ENCODE measurements at regions not wholly inside any gene's neighbourhood (a gene's known extent, or its start where the extent isn't known, plus 50 kb on each side); places are given as distances from the start of the nearest gene placed in this dataset.

DNA sequence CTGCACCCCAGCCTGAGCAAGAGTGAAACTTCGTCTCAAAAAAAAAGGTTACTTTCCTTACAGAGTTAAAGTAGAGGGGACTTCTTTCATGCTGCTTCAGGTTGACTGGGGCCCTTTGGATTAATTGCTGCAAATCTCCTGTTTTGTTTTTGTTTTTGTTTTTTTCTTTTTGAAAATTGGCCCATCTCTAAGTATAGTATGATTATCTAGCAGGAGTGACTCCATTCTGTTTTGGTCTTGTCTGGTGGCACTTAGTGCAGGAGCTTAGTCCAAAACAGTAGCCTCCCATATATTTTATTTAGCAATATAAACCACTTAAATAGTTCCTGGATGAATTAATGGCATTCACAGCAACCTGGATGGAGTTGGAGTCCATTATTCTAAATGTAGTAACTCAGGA, 113.0 kb downstream of the RPL22L1 start:
- DNase-seq (ENCODE audit: extremely low spot score, insufficient read length, low read depth) (no peak), FAIRE-seq (no peak)

DNA sequence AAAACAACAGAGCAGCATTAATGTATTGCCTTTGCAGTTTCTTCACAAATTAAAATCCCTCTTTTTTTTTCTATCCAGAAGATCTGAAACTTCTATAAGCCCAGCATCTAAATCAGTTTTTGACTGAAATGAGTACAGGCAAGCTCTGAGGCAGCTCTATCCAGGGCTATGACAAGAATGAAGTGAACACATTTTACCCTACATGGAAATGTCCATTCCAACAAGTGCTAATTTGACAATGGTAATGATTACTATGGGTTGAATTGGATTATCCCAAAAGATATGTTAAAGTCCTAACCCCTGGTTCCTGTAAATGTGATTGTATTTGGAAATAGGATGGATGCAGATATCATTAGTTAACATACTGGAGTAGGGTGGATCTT, 115.7 kb downstream of the RPL22L1 start:
- FAIRE-seq (no peak), DNase-seq (ENCODE audit: extremely low spot score, insufficient read length, low read depth) (no peak)

DNA sequence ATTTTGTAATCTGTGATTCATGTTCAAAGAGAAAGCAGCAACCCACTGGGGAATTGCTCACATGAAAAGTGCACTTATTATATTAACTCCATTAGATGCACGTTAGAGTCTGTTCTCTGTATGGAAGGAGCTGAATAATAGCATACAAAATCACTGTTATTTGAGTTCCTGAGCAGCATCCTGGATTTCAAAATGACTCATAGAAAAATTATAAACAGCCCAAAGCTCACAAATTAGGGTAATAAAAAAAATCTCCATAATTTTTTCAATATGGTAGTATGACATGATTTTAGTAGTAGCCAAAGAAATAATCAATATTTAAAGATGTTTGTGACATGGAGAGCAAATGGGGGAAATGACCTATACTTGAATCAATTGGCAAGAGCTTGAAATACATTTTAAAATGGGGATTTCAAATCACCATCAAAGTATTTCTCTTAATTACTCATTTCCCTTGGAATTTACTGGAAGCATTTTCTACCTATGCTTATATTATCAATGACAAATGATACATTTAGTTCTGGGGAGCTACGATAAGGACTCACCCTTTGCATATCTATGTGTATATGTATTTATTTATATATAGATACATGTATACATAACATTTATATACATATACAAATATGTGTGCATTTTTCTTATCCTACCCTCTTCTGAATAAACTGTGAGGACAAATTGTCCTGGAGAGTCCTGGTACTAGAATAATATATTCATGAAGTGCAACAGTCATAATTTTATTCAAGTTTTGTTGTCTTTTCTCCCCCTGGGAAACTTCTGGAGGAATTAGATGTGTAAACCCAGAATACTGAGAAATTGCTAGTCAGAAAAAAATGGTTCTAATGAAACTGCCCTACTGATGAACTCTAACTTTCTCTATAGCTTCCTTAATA, 116.3 kb downstream of the RPL22L1 start:
- DNase-seq (ENCODE audit: extremely low spot score, insufficient read length, low read depth) (no peak), FAIRE-seq (no peak)

DNA sequence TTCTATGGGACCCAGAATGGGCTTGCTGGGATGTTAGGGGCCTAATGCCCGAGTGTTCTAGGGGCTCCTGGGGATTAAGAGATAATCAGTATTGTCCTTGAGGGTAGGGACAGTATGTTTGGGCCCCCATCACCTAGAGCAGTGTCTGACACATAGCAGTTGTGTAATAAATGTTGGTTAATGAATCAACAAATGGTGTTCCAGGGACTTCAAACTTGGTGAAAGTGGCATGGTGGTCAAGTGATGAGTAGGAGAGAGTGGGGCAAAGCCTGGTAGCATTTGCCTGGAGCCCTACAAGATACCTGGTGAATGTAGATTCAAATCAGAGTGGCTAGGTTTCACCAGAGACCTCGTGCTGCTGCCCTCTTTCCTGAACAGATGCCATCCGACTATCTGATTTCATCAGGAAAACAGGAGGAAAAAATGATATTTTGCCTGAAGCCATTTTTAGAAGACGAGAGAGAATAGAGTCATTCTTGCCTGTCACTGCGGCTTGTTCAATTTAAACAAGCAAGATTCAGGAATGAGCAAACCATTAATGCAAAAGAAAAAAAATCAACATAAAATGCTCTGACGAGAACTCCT, 117.3 kb downstream of the RPL22L1 start:
- no peak for FAIRE-seq
- DNase-seq (ENCODE audit: extremely low spot score, insufficient read length, low read depth) = no peak

DNA sequence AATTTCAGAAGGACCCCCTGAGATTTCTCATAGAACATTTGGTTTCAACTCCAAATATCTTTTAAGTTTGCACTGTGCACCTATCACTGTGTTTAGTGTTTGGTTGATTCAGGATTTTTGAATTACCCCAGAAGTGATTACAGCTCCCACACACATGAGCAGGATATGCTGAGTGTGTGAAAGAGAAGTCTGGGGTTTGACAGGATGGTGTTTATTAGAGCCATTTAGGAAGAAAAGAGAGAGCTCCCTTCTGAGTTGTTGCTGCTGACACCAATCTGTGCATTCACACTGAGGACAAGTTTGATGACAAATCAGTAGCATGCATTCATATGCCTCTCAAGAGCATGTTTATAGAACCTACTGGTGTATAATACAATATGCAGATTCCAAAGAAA, 118.1 kb downstream of the RPL22L1 start:
- no peak for DNase-seq (ENCODE audit: extremely low spot score, insufficient read length, low read depth)
- no peak for FAIRE-seq

DNA sequence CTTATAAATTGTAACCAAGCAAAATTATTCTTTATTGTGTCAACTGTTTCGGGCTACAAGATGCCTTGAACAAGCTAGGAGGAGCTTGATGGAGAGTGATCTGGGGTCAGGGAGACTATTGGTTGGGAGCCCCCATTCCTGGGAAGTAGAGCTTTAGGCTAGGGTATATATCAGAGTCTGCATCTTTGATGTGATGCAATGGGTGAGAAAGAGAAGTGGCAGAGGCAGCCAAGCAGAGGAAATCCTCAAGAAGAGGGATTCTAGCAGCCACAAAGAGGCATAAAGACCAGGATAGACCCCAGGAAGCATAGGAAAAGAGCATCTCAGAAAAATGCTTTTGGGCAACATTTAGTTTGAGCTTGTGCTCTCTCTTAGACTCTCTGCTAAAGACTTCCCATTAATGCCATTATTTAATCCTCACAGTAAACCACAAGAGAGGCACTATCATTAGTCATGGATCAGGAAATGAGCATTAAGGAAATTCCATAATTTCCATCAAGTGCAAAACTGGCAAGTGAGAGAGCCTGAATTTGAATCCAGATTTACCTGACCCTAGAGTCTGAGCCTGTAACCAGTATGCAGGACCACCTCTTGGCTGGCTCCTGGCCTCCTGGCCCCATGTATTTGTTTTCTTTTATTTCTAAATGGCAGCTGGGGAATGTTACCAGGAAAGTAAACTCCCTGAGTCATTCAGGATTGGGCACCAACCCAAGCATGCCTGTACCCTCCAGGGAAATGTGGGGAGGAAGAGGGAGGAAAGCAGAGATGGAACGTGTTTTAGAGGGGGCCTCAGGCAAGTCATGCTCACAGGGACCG, 118.7 kb downstream of the RPL22L1 start:
- DNase-seq (ENCODE audit: extremely low spot score, insufficient read length, low read depth) = no peak
- FAIRE-seq = no peak

DNA sequence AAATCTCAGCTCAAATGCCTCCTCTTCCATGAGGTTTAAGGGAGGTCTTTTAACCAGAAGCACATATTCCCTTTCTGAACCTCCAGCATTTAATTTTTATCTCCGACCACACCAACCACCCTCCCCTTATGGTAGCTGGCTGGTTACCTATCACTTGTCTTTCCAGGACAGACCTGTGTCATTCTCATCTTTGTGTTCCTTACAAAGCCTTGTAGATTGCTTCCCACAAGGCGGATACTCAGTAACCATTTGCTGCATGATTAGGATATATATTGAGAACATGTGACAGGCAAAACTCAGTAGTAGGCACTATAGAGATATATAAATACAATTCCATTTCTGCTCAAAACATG, 119.5 kb downstream of the RPL22L1 start:
- DNase-seq (ENCODE audit: extremely low spot score, insufficient read length, low read depth) = no peak
- no peak for FAIRE-seq

DNA sequence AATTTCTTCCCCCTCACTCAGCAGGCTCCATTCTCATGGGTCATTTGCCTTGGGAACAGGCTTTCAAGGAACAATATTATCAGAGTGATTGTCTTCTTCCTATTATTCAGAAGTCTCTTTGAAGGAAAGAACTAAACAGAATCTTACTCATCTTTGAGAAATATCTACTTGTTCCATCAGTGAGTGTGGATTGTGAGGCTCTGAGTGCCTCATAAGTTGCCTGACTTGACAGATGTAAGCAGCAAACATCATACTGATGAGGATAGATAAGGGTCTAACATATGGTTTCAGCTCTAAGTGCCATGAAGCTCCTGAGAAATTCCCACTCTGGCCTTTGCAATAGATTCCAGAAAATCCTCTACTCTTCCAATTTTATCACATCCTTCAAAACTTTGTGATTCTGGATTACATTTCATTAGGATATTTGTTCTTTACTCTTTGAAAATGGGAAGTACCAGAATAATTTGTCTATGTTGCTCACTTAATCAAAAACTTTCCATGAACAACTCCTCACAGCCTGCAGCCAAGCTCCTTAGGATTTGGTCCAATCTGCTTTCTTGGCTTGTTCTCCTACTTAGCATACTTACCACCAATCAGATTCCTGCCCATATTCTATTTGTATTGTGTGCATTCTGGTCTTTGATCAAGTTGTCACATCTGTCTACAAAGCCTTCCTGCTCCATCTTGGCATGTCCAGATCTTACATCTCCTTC, 120.1 kb downstream of the RPL22L1 start:
- DNase-seq (ENCODE audit: extremely low spot score, insufficient read length, low read depth) (no peak), FAIRE-seq (no peak)

DNA sequence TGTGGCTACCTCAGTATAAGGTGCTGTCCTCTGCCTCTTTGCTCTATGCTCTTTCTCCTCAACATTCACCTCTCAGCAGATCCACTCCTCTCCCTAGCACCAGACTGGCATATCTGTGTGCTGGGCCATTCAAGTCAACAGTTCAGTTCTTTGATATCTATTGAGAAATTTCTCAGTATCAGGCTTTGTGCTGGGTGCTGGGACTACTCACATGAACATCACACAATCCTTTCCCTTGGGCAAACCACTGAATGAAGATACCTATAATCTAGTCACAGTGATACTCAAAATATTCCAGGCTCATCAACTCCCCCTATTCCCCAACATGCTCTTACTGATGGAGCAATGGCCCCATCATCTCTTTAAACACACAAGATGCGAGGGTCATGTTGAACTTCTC, 120.8 kb downstream of the RPL22L1 start:
- DNase-seq (ENCODE audit: extremely low spot score, insufficient read length, low read depth) (no peak), FAIRE-seq (no peak)

DNA sequence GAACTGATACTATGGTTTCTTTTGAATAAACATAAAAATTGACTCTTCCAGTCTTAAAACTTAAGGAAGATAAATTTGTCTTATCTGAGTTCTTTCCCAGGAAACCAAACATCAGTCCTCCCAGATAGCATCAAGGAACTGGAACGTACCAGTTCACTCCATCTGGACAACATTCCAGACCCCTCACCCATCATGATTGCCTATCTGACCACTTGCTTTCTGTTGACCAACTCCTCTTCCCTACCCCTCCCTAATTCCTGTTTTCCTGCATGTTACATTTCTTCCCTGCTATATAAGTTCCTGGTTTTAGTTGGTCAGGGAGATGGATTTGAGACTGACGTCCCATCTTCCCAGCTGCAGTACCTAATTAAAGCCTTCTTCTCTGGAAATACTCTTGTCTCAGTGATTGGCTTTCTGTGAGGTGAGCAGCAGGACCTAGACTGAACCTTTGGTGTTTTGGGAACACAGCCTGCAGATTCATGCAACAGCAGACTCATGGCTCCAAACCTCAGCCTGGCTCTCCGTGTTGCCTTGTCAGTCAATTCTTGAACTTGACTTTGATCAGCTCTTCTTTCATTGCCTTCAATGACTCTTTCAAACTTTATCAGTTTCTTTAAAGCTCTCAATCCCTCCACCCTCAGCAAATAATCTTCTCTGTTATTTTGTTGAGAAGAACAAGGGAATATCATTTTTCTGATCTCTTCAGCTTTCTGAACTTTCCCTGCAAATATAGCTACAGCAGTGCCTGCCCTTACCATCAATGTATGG, 123.6 kb downstream of the RPL22L1 start:
- no peak for DNase-seq (ENCODE audit: extremely low spot score, insufficient read length, low read depth)
- no peak for FAIRE-seq

DNA sequence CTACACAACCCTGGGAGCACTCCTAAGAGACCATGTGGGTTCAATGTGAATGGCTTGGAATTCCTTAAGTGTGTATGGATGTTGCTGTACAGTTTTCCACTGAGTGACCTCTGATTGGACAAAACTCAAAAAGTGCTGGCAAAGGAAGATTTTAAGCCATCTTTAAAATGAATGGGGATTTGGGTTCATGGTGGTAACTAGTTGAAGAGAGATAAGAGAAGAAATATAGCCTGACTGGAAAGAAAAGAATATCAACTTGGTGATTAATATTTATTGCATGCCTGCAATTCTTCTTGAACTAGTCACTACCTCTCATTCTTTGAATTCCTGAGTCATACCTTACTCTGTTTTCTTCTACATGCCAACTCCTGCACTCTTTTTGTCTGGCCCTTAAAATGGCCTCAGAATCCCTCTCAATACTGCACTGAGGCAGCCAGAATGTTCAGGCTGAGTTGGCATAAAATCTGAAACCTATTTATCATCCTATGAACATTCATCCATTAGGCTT, 124.7 kb downstream of the RPL22L1 start:
- DNase-seq (ENCODE audit: extremely low spot score, insufficient read length, low read depth) = no peak
- FAIRE-seq = no peak

DNA sequence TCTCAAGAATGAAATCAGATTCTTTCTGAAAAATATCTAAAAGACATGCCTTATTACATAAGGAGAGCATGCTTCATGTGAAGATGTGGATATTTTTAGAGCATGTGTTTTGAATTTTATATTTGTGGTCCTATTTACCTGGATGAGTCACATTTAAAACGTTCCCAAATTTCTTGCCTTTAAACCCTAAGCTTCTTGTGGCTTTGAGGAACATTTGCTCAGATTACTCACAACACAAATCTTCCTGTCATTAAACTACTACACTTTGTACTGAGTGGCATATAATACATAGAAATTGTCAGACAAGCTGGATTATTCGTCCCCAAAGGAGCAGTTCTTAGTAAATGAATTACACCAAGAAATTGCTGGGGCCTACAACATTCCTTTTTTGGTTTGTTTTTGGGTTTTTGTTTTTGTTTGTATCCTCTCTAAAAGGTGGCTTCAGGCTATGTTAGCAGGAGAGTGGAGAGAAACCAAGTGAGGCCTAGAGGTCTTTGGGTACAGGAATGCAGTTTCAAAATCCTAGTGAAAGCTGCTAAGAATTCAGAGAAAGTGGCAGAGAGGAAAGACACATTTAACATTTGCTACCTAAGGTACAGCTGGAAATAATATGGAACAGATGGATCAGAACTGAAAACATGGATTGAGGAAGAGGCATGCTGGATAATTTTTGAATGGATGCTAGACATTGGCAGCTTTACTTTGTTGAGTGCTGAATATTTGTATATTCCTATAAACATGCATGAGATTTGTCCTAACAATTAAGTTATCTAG, 128.1 kb downstream of the RPL22L1 start:
- FAIRE-seq = no peak
- no peak for DNase-seq (ENCODE audit: extremely low spot score, insufficient read length, low read depth)

DNA sequence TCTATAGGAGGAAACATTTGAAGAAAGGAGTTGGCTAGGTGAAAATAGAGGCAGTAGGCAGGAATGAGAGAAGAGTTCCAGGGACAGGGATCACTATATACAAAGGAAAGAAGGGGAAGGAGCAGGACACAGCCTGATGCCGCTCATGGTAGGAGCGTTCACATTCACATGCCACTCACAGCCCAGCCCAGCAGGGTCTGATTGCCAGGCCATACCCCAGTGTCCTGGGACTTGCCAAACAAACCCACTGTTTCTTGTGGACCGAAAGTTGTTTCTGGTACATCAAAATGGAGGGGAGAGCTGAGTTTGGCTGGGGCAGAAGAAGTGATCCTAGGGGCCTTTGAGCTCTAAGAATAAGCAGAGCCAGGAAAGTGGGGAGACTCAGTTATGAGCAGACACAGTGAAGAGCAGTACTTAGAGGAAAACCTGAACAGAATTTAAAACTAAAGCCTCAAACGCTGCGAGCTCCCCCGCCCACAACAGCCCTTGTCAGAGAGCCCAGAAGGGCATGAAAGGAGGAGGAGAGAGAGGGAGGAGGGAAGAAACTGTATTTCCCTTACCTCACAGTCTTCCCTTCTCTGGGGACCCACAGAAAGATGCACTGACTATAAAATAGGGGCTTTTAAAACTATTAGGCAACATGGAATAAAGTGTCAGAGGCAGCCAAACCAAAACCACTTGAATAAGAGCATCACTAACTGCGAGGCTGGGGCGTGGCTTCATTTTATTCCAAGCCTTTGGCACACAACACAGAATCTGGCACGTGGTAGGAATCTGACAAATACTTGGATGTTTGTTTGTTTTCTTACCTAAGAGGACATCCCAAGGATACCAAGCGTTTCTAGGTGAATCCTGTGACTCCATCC, 129.0 kb downstream of the RPL22L1 start:
- DNase-seq (ENCODE audit: extremely low spot score, insufficient read length, low read depth) (no peak), FAIRE-seq (no peak)

DNA sequence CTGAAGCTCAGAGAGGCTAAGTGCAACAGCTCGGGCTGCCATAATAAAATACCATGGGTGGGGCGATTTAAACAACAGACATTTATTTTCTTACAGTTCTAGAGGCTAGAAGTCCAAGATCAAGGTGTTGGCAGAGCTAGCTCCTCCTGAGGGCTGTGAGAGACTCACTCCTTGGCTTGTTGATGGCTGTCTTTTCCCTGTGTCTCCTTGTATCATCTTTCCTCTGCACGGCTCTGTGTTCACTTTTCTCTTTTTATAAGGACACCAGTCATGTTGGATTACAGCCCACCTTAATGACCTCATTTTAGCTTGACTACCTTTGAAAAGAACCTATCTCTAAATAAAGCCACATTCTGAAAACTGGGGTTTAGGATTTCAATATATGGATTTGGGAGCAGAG, 129.7 kb downstream of the RPL22L1 start:
- FAIRE-seq (no peak), DNase-seq (ENCODE audit: extremely low spot score, insufficient read length, low read depth) (no peak)

DNA sequence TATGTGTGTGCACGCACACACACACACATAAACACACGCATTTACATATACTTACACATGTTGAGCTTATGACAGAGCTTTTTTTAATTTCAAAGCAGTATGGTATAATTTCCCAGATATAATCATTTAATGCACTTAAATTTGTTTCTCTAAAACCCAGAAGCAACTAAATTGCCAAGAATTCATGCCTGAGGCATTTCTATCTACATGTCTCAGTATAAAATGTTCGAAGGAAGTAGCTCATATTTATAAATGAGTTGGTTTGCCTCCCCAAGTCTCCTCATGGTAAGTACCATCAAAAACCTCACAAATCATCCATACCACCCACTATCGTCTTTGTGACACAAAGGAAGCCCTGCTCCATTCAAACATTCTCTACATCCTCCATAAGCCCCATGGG, 130.6 kb downstream of the RPL22L1 start:
- FAIRE-seq = no peak
- DNase-seq (ENCODE audit: extremely low spot score, insufficient read length, low read depth) = no peak

DNA sequence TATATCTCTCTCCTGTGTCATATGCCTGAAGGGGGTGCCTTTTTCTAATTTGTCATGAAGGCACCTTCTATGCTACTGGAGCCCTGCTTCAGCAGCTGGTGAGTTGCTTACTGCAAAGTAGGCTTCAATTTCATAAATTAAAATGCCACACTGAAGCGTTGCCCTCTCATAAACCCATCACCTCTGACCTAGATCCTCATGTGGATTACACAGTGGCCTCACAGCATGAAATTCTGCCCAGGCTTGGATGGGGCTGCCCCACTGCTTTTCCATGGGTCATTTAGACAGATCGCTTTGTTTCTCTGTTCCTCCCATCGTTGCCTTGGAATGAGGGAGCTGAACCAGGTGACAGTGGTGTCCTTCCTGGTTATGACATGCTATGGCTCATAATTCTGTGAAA, 131.2 kb downstream of the RPL22L1 start:
- DNase-seq (ENCODE audit: extremely low spot score, insufficient read length, low read depth) (no peak), FAIRE-seq (no peak)

DNA sequence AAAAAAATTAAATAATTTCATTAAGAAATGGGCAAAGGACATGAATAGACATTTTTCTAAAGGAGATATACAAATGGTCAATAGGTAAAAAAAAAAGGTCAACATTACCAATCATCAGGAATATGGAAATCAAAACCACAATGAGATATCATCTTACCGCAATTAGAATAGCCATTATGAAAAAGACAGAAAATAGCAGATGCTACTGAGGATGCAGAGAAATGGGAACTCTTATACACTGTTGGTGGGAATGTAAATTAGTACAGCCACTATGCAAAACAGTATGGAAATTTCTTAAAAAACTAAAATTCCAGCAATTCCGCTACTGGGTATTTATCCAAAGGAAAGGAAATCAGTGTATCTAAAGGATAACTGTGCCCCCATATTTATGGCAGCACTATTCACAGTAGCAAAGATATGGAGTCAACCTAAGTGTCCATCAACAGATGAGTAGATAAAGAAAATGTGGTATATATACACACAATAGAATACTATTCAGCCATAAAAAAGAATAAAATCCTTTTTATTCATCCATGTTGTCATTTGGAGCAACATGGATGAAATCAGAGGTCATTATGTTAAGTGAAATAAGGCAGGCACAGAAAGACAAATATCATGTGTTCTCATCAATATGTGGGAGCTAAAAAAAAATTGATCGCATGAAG, 132.4 kb downstream of the RPL22L1 start:
- DNase-seq (ENCODE audit: extremely low spot score, insufficient read length, low read depth) (no peak), FAIRE-seq (no peak)

All from GM18507 (cell line).